NCI-H82 (cell line): ENCODE measurements at regions not wholly inside any gene's neighbourhood (a gene's known extent, or its start where the extent isn't known, plus 50 kb on each side); places are given as distances from the start of the nearest gene placed in this dataset.

Experiments
- DNase-seq: peaks from one replicate; lab custom pipeline; 2025; lab: John Stamatoyannopoulos, UW

- no peak for DNase-seq
Measured at GRCh38 chr12:94062796-94063635, 85.4 kb upstream of the PLXNC1 start.

DNA sequence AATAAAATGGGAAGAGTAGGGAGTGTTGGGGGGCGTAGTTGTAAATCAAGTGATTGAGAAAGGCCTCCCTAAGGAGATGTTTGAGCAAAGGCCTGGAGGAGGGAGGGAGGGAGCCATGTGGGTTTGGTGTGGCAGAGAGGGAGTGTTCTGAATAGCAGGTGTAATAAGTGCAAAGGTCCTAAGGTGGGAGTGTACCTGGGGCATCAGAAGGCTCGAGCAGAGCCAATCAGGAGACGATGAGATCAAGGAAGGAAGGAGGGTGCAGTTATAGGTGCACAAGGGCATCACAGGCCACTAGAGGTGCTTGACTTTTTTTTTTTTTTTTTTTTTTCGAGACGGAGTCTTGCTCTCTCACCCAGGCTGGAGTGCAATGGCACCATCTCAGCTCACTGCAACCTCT is 77.9 kb upstream of the PLXNC1 start:
- no peak for DNase-seq

- DNase-seq, result peak; percentile 40
Measured at GRCh38 chr12:94071258-94071657, 77.1 kb upstream of the PLXNC1 start.

- DNase-seq, result peak; percentile 97
Measured at GRCh38 chr12:94073441-94074051, 74.8 kb upstream of the PLXNC1 start.

DNA sequence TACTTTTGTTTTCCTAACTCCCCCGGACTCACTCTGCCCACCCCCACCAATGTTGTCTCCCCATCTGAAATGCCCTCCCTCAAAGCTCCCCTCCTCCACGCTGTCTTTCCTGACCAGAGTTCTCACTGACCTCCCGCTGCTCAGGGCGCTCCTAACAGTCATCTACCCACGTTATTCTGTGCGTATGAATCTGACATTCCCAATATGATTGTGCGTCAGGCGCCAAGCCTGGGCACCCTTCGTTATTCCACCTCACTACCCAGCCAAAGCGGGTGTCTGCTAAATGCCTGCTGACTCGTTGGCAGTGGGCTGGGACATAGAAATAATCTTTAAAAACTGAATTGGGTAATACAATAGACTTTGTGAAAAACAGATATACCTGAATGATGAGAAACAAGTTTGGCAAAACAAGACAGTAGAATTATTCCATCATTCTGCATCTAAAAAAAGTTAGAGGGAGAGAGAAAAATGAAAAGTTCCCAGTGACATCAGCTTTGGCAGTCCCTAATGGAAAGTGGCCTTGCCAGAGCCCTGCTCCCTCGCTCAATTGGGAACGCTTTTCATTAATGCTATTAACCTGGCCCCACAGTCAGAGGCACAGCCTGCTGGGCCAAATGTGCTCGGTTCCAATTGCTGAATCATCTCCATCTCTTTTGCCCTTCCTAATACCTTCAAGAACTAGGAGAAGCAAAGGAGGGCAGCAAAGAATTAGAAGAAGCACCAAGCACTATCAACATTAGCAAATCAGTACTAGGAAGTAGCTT is 74.0 kb upstream of the PLXNC1 start:
- DNase-seq, result peak; percentile 87

DNA sequence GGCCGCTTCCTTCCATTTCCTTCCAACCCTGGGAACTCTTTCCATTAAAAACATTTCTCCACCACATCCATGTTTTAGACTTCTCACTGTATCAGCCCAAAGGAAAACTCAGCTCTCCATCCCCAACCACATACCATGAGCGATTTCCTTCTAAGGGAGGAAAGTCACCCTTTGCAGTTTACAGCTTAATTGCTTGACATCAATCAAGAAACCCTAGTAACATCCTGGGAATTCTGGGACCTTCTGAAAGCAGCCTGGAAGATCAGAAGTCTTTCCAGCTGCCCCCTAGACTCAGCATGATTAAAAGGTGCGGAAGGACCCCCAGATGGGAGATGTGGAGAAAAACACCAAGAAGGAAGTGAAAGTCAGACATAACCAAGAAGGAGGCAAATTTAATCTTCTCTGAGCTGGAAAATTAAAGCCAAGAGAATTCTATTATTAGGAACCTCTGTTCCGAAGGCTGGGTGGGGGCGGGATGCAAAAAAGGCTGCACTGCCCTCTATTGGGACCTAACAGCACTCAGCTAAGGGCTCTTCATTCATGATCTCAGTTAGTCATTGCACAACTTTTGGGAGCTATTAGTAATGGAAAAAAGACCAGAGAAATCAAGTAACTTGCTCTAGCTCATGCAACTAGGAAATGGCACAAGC is 73.3 kb upstream of the PLXNC1 start:
- DNase-seq, result peak; percentile 75

- no peak for DNase-seq
Measured at GRCh38 chr12:94077209-94077608, 71.2 kb upstream of the PLXNC1 start.

GRCh38 chr12:94078138-94078723 is 70.1 kb upstream of the PLXNC1 start:
- no peak for DNase-seq

DNA sequence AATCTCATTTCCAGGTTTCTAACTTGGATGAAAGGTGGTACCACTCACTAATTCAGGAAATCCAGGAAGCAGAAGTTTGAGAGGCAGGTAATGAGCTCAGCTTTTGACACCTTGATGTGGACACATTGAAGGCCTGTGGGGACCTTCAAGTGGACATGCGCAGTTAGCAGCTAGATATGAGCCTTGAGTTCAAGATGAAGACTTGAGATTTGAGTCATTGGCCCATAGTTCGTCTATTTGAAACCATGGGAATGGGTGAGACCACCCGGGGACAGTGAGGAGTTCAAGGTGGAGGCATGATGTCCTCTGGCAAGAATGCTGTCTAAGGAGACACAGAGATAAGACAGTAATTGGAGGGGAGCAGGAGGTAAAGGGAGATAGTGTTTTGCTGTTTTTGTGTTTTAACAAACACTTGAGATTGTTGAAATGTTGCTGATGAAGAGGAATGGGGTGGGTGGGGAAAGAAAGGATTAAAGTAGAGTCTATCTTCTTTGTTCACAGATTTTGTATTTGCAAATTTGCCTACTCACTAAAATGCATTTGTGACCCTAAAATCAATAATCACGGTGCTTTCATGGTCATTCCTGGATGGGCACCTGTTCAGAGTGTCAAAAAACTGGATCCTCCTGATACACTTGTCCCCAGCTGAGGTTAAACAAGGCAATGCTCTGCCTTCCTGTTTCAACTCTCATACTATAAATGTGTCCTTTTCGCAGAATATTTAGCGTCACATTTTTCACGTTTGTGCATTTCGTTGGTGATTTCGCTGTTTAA is 69.5 kb upstream of the PLXNC1 start:
- DNase-seq, result no peak

- peak; percentile 16 for DNase-seq
Measured at GRCh38 chr12:94079566-94080340, 68.6 kb upstream of the PLXNC1 start.

- DNase-seq, result peak; percentile 85
Measured at GRCh38 chr12:94080341-94081009, 67.9 kb upstream of the PLXNC1 start.

DNA sequence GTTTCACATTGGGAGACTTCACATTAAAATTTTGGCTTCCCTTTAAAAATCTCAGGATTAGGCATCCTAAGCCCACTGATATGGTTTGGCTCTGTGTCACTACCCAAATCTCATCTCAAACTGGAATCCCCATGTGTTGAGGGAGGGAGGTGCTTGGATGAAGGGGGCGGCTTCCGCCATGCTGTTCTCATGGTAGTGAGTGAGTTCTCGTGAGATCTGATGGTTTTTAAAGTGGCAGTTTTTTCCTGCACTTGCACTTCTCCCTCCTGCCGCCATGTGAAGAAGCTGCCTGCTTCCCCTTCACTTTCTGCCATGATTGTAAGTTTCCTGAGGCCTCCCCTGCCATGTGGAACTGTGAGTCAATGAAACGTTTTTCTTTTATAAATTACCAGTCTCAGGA is 65.7 kb upstream of the PLXNC1 start:
- DNase-seq, result peak; percentile 9

DNA sequence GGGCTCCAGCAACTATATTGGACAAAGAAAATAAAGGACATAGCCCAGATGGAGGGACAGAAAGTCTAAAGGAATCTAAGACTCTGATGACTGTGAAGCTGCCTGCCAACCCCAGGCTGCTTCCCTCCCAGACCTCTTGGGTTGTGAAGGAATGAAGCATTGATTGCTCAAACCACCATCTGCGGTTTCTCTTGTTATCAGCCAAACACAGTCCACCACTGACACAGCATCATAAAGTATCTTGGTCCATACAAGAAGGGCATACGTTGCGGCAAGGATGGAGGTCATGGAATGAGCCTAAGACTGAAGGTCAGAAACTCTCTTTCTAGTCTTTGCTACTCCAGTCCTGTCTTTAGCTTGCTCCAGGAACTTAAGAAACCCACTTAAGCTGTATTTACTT is 58.5 kb upstream of the PLXNC1 start:
- no peak for DNase-seq

GRCh38 chr12:94091624-94092023 is 56.8 kb upstream of the PLXNC1 start:
- no peak for DNase-seq

- no peak for DNase-seq
Measured at GRCh38 chr12:94092516-94093241, 55.7 kb upstream of the PLXNC1 start.

GRCh38 chr12:94094700-94095099 is 53.7 kb upstream of the PLXNC1 start:
- no peak for DNase-seq

DNA sequence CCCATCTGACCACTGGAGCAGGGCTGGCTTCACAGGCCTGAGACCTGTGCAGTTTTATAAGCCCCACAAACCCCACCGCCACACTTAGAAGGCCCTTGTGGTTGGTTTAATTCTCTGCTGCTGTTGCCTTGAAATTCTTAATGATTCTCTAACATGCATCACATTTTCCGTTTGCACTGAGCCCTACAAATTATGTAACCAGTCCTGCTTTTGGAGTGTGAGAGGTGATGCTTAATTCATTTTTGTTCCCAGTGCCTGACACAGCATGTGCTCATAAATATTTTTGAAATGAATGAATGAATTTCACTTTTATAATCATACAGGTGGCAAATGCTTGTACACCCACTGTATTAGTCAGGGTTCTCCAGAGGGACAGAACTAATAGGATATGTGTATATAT is 52.8 kb upstream of the PLXNC1 start:
- no peak for DNase-seq

GRCh38 chr12:94098466-94098865 is 49.9 kb upstream of the PLXNC1 start:
- DNase-seq, result no peak
